NCI-H82 (cell line): ENCODE measurements at regions not wholly inside any gene's neighbourhood (a gene's known extent, or its start where the extent isn't known, plus 50 kb on each side); places are given as distances from the start of the nearest gene placed in this dataset.
"Not testable (repeated sequence)": the region's sequence is repeated elsewhere in the genome, so short reads cannot be mapped to it uniquely, and the experiment has no call there.

Source experiments
- DNase-seq: peaks from one replicate; lab custom pipeline; 2025; lab: John Stamatoyannopoulos, UW

- no peak for DNase-seq
Measured at GRCh38 chr5:45057564-45057963, 248.8 kb downstream of the MRPS30 start.

DNA sequence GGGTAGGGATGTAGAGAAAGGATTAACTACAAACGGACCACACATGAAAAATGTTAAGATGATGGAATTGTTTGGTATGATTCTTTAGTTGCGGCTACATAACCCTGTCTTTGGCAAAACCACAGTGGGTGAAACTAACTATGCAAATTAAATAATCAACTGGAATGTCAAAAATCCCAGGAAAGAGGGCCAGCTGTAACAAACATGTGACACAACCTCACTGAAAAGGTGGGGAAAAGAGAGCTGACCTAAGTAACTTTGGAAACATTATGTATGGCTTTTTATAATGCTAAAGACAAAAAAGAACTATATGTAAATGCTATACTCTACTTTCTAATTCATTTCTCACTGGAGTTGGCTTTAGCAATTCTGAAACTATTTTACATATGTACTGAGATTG lies 252.0 kb downstream of the MRPS30 start:
- no peak for DNase-seq

DNA sequence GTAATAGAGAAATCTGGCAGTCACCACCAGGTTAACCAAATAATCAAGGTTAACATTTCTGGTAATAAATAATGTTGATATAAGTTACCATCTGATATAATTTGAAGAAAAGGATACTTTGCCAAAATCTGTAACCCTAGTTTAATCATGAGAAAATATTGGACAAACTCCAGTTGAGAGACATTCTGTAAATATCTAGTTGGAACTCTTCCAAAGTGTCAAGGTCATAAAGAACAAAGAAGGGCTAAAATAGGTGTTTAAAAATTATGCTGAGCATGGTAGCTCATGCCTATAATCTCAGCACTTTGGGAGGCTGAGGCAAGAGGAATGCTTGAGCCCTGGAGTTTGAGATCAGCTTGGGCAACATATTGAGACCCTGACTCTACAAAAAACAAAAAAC lies 253.3 kb downstream of the MRPS30 start:
- no peak for DNase-seq

DNA sequence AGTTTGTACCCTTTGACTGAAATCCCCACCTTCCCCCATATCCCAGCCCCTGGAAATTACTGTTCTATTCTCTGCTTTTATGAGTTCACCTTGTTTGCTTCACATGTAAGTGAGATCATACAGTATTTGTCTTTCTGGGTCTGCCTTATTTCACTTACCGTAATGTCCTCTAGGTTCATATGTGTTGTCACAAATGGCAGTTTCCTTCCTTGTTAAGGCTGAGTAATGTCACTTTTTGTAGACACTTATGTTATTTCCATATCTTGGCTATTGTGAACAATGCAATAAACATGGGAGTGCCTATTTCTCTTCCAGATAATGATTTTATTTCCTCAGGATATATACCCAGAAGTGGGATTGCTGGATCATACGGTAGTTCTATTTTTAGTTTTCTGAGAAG lies 272.3 kb downstream of the MRPS30 start:
- DNase-seq: no peak

DNA sequence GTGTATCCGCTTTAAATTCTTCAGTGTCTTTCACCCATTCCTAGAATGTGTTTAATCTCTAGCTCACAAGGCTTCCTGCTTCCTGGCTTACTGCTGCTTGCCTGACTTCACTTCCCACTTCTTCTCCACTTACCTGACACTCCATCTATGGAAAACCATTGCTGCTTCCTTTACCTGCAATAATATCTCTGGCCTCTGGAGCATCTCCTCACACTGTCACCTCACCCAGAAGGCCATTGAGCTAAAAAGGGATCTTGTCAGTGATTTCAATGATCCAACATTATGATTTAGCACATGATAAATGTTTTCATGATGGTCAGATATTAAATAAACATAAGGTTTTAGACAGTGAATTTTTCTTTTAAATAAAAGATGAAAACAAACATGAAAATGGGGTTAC lies 281.1 kb downstream of the MRPS30 start:
- no peak for DNase-seq

DNA sequence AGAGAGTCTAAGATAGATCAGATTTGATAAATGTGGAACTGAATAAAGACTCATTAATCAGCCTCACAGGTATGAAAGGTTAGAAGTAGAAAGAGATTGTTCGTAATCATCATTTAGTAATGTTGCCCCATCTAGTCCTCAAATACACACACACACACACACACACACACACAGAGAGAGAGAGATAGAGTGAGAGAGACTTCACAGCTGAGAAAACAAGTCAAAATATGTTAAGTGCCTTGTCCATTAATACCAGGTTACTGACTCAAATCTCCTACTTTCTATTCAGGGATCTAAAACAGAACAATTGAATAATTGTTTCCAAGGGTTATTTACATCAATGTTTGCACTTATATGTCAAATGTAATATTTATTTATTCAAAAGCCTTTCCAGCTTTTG lies 284.6 kb downstream of the MRPS30 start:
- no peak for DNase-seq

GRCh38 chr5:45094876-45095440 lies 286.2 kb downstream of the MRPS30 start:
- no peak for DNase-seq

GRCh38 chr5:45098483-45098882 lies 289.7 kb downstream of the MRPS30 start:
- DNase-seq: no peak

- no peak for DNase-seq
Measured at GRCh38 chr5:45101146-45101545, 292.4 kb downstream of the MRPS30 start.

- no peak for DNase-seq
Measured at GRCh38 chr5:45105491-45105994, 296.8 kb downstream of the MRPS30 start.

GRCh38 chr5:45109062-45109461 lies 300.3 kb downstream of the MRPS30 start:
- DNase-seq: no peak

DNA sequence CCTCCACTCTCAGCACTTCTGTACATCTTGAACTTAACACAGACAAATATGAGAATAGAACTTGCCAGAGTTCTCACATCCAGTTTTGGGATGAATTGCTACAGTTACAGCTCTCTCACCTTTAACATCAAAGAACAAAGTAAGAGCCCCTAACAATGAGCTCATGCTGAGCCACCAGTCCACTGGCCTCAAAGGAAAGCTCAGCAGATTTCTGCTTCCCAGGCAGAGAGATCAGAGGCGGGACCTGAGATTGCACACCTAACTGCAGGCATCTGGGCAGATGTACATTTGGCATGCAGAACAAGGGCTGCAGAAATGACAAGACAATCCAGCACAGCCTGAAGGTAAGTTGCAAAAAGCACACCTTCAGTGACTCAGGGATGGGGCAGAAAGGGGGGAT lies 300.9 kb downstream of the MRPS30 start:
- DNase-seq: no peak

DNA sequence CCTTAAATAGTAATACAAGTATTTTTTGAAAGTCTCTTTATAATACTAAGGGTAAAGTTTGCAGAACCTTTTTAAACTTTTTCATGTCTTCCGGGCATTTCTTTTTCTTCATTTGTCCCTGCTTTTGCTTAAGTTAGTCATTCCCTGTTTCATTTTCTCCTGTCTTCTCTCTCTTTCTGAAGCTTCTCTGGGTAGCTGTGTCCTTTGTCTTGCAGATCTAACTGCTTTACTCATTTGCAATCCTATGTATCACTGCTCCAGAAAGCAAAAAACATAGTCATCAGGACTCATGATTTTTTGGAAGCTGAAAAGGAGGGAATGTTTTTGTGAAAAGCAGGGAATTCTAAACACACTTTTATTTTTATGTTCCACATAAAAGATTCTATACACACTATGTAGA lies 301.7 kb downstream of the MRPS30 start:
- no peak for DNase-seq

DNA sequence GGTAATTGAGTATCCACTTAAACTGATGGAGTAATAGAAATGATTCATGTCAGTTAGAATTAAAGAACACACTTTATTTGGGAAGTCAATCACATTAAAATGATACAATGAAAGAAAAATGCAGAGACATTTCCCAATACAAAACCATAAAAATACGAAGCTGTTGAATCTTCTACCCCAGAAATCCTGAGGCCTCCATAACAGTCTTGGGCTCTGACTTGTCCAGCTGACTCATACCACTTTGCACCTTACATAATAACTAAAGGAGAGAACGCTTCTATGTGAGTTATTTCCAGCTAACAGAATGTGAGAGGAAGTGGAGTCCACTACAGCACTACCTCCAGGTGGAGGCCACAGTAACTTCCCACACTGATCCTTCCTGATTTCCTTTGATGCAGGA lies 305.0 kb downstream of the MRPS30 start:
- DNase-seq: no peak

DNA sequence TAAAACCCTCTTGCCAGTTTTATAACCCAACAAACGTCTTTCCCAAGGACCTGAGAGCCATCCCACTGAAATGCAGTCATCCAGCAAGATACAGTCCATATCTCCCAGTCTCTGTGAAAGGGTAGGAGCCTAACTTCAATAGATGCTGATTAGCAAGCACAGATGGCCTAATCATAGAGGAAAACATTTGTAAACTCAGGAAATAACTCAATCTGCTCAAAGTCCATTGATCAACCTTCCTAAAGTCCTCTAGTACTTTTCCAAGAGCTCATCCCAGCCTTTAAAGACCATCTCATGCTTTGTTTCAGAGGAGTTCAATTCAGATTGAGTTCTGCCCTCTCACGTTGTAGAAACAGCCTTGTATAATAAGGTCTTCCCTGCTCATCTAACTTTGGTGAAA lies 324.2 kb downstream of the MRPS30 start:
- no peak for DNase-seq

GRCh38 chr5:45162974-45163373 lies 354.2 kb downstream of the MRPS30 start:
- no peak for DNase-seq

DNA sequence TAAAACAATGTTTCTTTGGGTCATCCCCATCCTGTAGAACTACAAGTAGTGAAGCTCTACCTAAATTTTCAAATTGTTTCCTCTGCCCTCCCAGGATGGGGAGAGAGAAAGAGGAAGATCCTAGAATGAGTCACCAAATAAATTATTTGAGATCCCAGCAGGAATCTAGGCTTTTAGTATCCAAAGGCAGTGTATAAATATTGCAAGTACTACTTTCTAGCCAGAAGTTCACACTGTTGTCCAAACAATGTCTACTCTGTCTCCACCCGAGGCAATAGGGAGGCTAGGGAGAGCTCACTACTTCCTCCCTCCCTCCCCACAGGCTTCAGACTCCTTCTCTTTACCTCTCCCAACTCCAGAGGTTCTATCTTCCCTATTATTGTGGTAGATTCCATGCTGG lies 362.8 kb downstream of the MRPS30 start:
- DNase-seq: no peak

DNA sequence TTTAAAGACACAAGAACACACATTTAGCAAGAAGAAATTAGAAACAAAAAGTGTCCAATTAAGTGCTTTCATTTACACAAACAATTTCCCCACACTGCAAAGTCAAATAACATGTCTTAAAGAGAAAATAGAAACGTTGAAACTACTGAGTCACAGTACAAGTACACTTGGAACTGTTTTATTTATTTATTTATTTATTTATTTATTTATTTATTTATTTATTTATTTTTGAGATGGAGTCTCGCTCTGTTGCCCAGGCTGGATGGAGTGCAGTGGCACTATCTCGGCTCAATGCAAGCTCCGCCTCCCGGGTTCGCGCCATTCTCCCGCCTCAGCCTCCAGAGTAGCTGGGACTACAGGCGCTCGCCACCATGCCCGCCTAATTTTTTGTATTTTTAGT lies 363.9 kb downstream of the MRPS30 start:
- not testable (repeated sequence) for DNase-seq

- no peak for DNase-seq
Measured at GRCh38 chr5:45179686-45180085, 370.9 kb downstream of the MRPS30 start.

DNA sequence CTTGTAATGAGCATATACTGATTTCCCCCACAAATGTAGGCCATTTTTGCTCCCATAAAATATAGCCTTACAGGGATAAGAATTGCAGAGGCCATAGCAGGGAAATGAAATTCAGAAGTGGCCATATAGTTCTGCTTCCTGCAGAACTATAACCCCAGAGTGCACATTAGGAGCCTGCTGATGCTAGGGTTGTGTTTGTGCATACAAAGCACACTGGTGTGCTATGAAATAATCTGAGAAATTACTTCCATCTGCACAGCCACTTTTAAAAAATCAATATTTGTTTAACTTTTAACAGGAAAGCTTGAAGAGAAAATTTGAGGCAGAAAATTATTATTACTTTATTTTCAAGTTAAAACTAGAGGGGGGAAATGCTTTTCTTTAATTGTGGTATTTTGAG lies 380.3 kb downstream of the MRPS30 start:
- DNase-seq: no peak

GRCh38 chr5:45189481-45189880 lies 380.7 kb downstream of the MRPS30 start:
- DNase-seq: no peak

- DNase-seq: no peak
Measured at GRCh38 chr5:45195026-45195425, 386.3 kb downstream of the MRPS30 start.
